ENCODE measurements at regions not wholly inside any gene's neighbourhood (a gene's known extent, or its start where the extent isn't known, plus 50 kb on each side); places are given as distances from the start of the nearest gene placed in this dataset.
A peak's percentile ranks its signal among the peaks of the same experiment; 100 is the strongest.

DNA sequence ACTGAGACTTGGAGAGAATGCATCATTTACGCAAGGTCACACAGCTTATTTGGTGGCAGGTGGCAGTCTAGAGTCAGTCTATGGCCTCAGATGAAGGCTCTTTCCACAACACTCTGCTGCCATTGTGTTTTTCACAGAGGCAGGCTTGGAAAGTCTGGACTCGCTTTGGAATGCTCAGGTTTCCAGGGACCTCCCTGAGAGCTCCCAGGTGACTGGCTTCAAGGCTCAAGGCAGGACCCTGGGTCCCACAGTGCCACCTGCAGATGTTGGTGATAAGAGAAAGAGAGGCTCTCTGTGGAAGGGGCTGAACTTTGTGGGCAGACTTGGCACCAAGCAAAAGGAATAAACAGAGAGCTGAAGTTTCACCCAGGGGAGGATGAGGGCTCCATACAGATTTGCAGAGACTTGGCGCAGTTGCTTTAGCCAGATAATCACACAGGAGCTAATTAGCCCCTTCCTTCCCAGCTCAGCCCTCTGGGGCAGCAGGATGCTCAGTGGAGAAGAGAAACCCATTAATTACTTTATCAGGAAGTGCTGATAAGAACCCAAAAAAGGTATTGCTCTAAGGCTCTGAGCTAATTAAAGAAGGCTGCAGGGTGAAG, 103.5 kb downstream of the LBH start:
- intact Hi-C loops (cut with micrococcal nuclease): no loop called here
- Mint-ChIP-seq H3K4me1 (peaks cover 58 to 82% of the 10 kb centered on the region in 2 donors), H3K9me3 (no peaks in the 10 kb centered on the region), H3K27ac (peak overlapping the region; percentile 97 to 98), H3K36me3 (no peaks in the 10 kb centered on the region), H3K4me3 (peak overlapping the region; percentile 91), H3K27me3 (ENCODE audit: low read depth in 2 of 2) (no peaks in the 10 kb centered on the region)
- H3K36me3 ChIP-seq (ENCODE audit: control insufficient read depth, insufficient read depth, low read length): no peaks in the 10 kb centered on the region
- no peaks in the 10 kb centered on the region for H3K9me3 ChIP-seq (ENCODE audit: control insufficient read depth, insufficient read depth, low read length)
- no peak overlapping the region for H3K4me3 ChIP-seq (ENCODE audit: low read length)
- peaks cover 68% of the 10 kb centered on the region for H3K4me1 ChIP-seq (ENCODE audit: control insufficient read depth, insufficient read depth, low read length)
- no peak for ATAC-seq
- TF ChIP-seq, protein P1, sequence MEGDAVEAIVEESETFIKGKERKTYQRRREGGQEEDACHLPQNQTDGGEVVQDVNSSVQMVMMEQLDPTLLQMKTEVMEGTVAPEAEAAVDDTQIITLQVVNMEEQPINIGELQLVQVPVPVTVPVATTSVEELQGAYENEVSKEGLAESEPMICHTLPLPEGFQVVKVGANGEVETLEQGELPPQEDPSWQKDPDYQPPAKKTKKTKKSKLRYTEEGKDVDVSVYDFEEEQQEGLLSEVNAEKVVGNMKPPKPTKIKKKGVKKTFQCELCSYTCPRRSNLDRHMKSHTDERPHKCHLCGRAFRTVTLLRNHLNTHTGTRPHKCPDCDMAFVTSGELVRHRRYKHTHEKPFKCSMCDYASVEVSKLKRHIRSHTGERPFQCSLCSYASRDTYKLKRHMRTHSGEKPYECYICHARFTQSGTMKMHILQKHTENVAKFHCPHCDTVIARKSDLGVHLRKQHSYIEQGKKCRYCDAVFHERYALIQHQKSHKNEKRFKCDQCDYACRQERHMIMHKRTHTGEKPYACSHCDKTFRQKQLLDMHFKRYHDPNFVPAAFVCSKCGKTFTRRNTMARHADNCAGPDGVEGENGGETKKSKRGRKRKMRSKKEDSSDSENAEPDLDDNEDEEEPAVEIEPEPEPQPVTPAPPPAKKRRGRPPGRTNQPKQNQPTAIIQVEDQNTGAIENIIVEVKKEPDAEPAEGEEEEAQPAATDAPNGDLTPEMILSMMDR (IDR thresholded peaks at IDR 0.05): no peak
- DNase-seq: peak in 1 of 2 donors; percentile 48
- WGBS (ENCODE audit: insufficient coverage): 61% methylated on average over 3 of the region's 3 CpGs
- no peaks in the 10 kb centered on the region for H3K27me3 ChIP-seq (ENCODE audit: control insufficient read depth, insufficient read depth, low read length)
- peak overlapping the region; percentile 79 for H3K27ac ChIP-seq (ENCODE audit: low read length)

DNA sequence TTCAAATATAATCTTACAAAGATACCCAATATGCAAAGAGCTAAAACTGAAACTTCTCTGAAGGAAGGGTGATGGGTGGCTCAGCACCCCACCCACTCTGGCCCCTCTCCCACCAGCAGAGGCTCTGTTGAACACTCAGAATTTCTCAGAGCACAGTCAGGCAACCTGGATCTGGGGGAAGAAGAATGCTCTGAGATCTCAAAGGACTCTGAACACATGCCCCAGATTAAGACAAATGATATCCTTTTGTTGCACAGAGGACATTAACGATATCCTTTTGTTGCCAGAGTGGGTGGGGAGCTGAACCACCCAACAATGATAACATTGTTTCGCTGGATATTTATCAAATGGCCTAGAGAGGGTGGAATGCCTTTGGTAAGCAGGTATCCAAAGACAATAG, 104.8 kb downstream of the LBH start:
- Mint-ChIP-seq H3K4me3 (peak overlapping the region; percentile 91), H3K9me3 (no peaks in the 10 kb centered on the region), H3K27me3 (ENCODE audit: low read depth in 2 of 2) (no peaks in the 10 kb centered on the region), H3K27ac (peak overlapping the region; percentile 97 to 98), H3K36me3 (no peaks in the 10 kb centered on the region), H3K4me1 (peaks cover 58 to 76% of the 10 kb centered on the region in 2 donors)
- no peak for ATAC-seq
- Histone ChIP-seq H3K36me3 (ENCODE audit: control insufficient read depth, insufficient read depth, low read length) (no peaks in the 10 kb centered on the region), H3K27me3 (ENCODE audit: control insufficient read depth, insufficient read depth, low read length) (no peaks in the 10 kb centered on the region), H3K9me3 (ENCODE audit: control insufficient read depth, insufficient read depth, low read length) (no peaks in the 10 kb centered on the region), H3K4me3 (ENCODE audit: low read length) (no peak overlapping the region), H3K27ac (ENCODE audit: low read length) (peak overlapping the region; percentile 79), H3K4me1 (ENCODE audit: control insufficient read depth, insufficient read depth, low read length) (peaks cover 68% of the 10 kb centered on the region)
- WGBS (ENCODE audit: insufficient coverage): 71% methylated on average over 2 of the region's 2 CpGs
- DNase-seq: peak in 1 of 2 donors; percentile 33
- intact Hi-C loops (cut with micrococcal nuclease): loop anchor here (2.0 kb wide), 1 partner anchor 69 kb away; no protein-coding TSS in a partner anchor
- TF ChIP-seq, protein P1 (IDR thresholded peaks at IDR 0.05): no peak

DNA sequence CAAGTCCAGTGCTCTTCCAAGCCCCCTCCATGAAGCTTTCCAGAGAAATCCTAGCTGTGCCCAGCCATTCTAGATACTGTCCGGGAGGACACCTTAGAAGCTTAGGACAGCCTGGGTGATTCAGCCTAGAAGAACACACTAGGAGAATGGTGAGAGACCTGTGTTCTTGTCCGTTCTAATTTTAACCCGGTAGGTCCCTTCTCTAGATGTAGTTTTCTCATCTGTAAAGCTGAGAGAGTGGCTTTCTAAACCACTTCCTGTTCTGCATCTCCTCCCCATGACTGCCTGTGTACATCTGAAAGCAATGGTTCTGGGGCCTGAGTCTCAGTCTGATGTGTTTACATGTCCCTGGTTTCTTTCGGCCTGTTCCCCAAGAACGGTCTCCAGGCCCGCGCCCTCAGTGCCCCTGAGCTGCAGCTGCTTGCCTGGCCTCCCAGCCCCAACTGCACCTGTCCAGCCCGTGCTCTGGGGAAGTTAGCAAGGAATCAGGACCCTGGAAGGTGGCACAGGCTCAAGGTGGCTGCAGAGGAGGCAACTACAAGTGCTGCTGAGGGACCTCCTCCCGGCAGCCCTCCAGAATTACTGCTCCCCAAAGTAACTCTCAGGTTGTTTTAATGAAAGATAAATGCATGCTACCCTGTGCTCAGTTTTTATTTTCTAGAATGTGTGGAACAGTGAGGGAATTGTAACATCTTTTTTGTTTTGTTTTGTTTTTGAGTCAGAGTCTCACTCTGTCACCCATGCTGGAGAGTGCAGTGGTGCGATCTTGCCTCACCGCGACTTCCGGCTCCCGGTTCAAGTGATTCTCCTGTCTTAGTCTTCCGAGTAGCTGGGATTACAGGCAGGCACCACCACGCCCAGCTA, 105.9 kb downstream of the LBH start:
- peak overlapping the region; percentile 1 for H3K4me3 ChIP-seq (ENCODE audit: low read length)
- no peaks in the 10 kb centered on the region for H3K36me3 ChIP-seq (ENCODE audit: control insufficient read depth, insufficient read depth, low read length)
- H3K27me3 ChIP-seq (ENCODE audit: control insufficient read depth, insufficient read depth, low read length): no peaks in the 10 kb centered on the region
- H3K27ac ChIP-seq (ENCODE audit: low read length): peak overlapping the region; percentile 79
- Mint-ChIP-seq H3K27me3 (ENCODE audit: low read depth in 2 of 2) (no peaks in the 10 kb centered on the region), H3K36me3 (peaks cover 4% of the 10 kb centered on the region), H3K4me1 (peaks cover 58 to 66% of the 10 kb centered on the region in 2 donors), H3K9me3 (peaks cover 0 to 2% of the 10 kb centered on the region in 2 donors), H3K27ac (peak overlapping the region; percentile 97 to 98), H3K4me3 (peak overlapping the region; percentile 91)
- DNase-seq (peak; percentile 29 to 79), ATAC-seq (peak; percentile 84 to 90 (median 90))
- WGBS (ENCODE audit: insufficient coverage): 14% methylated on average over 15 of the region's 16 CpGs
- H3K4me1 ChIP-seq (ENCODE audit: control insufficient read depth, insufficient read depth, low read length): peaks cover 67% of the 10 kb centered on the region
- H3K9me3 ChIP-seq (ENCODE audit: control insufficient read depth, insufficient read depth, low read length): no peaks in the 10 kb centered on the region
- TF ChIP-seq, protein P1 (IDR thresholded peaks at IDR 0.05): no peak
- intact Hi-C loops (cut with micrococcal nuclease): loop anchor here (1.0 to 2.0 kb wide), 4 partner anchors 21 to 106 kb away; partner anchors contain the start of gene LBH

All from natural killer cell (primary cell).